Sigmoid colon (tissue), 4 donors: ENCODE measurements at regions not wholly inside any gene's neighbourhood (a gene's known extent, or its start where the extent isn't known, plus 50 kb on each side); places are given as distances from the start of the nearest gene placed in this dataset.

Experiments
- CTCF ChIP-seq, 4 experiments: fragments of 450-650 bp in 3 of 4; fragments of 200-600 bp in 1 of 4; IDR thresholded peaks; one replicate each; pipeline ENCODE4 v1.5.1; 2016 to 2019; ENCODE audit warnings: antibody characterized with exemption in 4 of 4, mild to moderate bottlenecking in 3 of 4, moderate library complexity in 2 of 4
- EP300 ChIP-seq, 4 donors: sonication (generic); formaldehyde crosslinking; IDR thresholded peaks; one replicate each; pipeline ENCODE4 v1.6.1; 2017; ENCODE audit warnings: antibody characterized with exemption in 4 of 4
- POLR2A ChIP-seq, 2 donors: fragments of 450-650 bp; IDR thresholded peaks; one replicate each; pipeline ENCODE4 v1.6.1; 2016; ENCODE audit warnings: antibody characterized with exemption in 2 of 2, mild to moderate bottlenecking in 2 of 2, moderate library complexity in 2 of 2
- POLR2AphosphoS5 ChIP-seq, 4 donors: sonication (generic); formaldehyde crosslinking; IDR thresholded peaks; one replicate each; pipeline ENCODE4 v1.6.1; 2017; ENCODE audit warnings: antibody characterized with exemption in 4 of 4

DNA sequence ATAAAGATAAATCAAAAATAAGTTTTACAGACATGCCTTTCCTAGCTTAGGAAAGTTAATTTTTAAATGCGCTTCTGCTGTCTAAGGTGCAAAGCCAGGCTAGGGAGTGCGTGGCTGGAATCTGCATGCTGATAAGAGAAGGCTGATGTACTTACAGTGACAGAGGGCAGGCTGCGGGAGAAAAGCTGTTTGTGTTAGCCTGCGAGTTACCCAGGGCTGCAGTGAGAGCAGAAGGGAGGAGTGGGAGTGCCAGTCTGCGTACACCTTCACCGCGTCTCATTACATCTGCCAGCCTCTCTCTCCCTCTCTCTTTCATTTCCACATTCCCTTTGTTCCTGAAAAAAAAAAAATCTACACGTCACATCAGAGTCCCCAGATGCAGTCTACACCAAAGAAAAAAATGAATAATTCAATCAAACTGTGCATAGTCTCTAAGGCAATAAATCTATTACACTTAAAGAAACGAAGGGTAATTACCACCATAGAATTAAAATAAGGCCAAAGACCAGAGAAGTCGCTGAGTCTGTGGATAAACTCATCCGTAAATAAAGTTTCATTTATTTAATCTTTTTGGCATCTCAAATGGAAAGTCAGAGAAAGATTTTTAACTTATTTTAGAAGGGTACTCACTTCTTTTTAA is 126.4 kb upstream of the C11orf58 start:
- TF ChIP-seq CTCF (IDR thresholded peaks at IDR 0.05), result no peak
- TF ChIP-seq POLR2A (IDR thresholded peaks at IDR 0.05), result no peak
- no peak for TF ChIP-seq POLR2AphosphoS5 (IDR thresholded peaks at IDR 0.05)
- TF ChIP-seq EP300 (IDR thresholded peaks at IDR 0.05), result no peak
